ENCODE measurements at regions not wholly inside any gene's neighbourhood (a gene's known extent, or its start where the extent isn't known, plus 50 kb on each side); places are given as distances from the start of the nearest gene placed in this dataset.
"Not testable (repeated sequence)": the region's sequence is repeated elsewhere in the genome, so short reads cannot be mapped to it uniquely, and the experiment has no call there.

DNA sequence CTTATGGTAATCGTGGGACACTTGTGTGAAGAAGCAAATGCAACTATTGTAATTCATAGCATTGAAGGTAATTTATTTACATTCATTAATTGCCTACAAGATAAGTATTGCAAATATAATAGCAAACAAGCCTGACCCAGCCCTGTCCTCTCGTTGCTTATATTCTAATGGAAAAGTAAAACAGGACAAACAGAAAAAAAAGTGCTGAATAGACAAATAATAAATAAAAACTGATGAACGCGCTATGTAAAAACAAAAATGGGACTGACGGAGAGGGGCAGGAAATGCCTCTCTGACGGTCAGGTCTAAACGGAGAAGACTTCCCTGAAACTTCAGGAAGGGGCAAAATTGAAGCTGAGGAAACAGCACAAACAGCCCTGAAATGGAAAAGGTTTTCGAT, 284.9 kb upstream of the FRG1 start:
- not testable (repeated sequence) for DNase-seq

DNA sequence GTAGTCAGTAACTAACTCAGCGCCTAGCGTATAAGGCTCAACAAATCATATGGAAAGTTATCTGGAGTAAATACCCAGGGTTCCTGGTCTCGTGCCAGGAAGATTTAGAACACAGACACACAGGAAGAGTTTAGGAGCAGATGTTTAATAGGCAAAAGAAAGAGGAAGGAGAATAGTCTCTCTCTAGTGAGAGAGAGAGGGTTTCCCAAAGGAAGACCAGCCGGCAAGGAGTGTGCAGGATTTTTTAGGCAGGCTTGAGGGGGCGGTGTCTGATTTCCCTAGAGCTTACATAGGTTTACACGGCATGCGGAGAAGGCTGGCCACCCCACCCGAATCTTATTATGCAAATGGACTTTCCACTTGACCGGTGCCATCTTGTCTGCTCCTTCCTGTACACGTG, 284.0 kb upstream of the FRG1 start:
- DNase-seq = no peak

DNA sequence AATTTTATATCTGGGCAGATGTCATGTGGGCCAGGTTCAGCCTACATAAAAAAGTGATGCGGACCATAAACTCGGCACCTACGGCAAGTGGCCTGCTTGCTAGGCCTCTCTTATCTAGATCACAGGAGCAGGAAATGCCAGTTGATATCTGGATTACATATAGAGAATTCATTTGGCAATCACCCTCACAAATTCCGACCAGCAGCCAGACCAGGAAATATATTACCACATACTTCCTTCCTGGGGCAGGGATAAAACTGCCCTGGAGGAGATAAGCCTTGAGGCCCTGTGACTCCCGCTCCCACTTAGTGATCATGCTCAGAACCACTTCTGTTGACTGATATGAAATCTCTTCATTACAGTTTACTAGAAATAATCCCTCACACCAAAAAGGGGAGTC, 282.4 kb upstream of the FRG1 start:
- not testable (repeated sequence) for DNase-seq

DNA sequence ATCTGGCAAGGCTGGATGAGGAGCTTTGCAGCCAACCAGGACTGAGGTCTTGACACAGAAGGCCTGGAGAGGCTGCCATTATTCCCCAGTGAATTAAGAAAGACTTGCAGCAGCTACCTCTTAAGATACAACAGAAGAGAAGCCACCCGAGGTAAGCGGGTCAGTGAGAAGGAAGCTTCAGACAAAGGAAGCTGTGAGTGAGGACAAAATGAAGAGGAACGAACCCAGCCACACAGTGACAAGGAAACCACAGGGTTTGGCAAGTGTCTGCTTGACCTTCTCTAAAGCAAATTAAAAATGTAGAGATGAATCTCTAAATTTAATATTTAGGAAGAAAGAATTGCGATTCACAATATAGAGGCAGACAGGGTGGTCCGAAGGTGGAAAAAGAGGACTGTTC, 281.8 kb upstream of the FRG1 start:
- not testable (repeated sequence) for DNase-seq

DNA sequence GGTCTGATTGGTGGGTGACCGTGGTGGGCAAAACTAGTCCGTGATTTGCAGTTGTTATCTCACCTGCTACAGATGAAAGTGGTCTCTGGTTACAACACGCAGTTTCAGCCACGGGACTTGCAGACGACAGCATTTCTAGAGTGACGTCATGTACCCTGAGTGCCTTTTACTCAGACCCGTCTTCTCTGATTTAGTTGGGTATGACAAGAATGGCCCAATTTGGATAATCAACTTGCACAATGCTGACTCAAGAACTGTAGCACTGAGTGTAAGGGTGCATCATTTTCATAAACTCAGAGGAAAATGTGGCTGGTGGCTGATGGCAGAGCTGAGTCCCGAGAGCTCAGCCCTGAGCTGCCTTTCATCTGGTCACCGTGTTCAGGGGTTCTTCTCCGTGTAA, 281.4 kb upstream of the FRG1 start:
- no peak for DNase-seq

DNA sequence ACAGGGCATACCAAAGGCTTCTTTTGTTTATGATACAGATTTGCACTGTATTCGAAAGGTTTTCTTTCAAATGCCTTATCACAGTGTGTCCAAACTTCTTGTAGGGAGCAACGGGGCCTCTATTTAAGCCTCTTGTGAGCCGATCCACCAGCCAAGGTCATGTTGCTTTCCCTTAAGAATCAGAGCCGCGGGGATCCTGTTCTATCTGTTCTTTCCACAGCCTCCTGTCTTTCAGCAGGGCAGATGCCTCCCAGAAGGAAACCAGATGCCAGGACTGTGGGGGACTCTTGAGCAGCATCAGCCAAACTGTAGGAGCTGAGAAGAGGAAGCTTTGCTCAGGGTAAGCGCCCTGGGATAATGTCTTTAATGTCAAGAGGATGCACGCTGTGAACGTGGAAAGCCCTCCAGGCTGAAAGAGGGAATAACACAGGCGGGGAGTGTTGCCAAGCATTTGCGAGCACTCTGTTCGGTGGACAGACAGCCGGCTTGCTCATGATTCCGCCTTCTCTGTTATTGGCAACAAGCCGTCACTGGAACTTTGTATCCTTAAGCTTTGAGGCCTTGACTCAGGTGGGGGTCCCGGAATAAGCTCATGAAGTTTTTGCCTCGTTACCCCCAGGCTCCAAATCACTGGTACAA, 279.8 kb upstream of the FRG1 start:
- no peak for DNase-seq

DNA sequence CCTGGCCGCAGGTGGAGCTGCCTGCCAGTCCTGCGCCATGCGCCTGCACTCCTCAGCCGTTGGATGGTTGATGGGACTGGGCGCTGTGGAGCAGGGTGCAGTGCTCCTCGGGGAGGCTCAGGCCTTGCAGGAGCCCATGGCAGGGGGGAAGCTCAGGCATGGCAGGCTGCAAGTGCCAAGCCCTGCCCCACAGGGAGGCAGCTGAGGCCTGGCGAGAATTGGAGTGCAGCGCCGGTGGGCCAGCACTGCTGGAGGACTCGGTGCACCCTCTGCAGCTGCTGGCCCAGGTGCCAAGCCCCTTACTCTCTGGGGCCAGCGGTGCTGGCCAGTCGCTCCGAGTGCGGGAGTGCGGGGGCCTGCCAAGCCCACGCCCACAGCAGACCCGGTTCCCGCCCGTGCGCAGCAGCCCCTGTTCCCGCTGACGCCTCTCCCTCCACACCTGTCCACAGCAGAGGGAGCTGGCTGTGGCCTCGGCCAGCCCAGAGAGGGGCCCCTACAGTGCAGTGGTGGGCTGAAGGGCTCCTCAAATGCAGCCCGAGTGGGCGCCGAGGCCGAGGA, 275.9 kb upstream of the FRG1 start:
- no peak for DNase-seq

DNA sequence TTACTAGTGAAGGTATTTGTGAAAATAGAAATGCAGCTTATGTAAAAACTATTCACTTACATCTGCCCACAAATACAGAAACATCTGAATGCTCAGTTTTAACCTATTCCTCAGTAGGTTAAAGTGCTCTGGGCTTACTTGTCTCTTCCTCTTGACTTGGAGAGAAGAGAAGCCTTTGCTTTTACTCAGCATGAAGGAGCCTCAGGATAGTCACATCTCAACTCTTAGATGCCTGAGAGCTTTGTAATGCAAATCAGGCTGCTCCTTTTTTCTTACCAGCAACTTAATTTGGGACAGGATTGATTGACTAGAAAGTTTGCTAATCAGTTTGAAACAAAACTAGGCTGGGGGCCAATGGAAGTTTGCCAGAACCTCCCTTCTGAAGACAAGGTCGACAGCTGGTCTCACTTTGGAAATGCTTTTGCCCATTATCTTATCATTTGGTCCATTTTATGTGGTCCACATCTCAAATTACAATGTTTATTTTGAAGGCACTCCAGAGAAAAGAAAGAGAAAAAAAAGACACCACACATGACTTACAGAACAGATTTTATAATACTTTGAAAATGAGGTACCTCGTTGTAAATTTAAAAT, 274.9 kb upstream of the FRG1 start:
- not testable (repeated sequence) for DNase-seq

DNA sequence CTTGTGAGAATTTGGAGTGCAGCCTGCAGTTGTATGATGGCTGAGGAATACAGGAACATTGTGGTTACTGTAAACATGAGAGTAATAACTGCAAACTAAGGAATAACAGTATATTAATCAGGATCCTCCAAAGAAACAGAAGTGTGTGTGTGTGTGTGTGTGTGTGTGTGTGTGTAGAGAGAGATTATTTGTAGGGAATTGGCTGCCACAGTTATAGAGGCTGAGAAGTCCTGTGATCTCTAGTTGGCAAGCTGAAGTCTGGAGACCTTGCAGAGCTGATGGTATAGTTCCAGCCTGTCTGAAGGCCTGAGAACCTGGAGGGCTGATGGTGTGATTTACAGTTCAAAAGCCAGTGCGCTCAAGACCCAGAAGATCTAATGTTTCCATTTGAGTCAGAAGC, 273.3 kb upstream of the FRG1 start:
- not testable (repeated sequence) for DNase-seq

DNA sequence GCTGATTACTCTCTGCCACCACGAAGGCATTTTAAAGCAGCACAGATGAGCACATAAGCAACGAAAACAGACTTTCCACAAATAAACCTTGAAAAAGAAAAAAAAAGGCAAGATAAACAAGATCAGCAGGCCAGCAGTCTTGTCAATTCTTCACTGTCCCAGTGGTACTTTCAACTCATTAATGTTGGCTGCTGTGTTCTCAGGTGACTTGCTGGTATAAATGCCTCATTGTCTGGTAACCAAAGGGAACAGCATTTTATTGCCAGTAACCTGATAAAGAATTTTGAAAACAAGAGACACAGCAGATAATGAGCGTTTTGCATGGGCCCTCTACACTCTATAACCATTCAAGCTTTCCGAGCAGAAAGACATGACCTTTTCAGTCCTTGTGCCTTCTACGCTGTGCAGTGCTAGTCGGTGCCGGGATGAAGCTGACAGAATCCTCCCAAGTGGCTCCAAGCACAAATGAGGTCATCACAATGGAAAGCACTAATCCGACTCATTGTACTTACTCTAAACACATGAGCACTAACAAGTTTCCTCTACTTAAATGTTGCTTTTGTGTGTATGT, 242.9 kb upstream of the FRG1 start:
- DNase-seq = not testable (repeated sequence)

DNA sequence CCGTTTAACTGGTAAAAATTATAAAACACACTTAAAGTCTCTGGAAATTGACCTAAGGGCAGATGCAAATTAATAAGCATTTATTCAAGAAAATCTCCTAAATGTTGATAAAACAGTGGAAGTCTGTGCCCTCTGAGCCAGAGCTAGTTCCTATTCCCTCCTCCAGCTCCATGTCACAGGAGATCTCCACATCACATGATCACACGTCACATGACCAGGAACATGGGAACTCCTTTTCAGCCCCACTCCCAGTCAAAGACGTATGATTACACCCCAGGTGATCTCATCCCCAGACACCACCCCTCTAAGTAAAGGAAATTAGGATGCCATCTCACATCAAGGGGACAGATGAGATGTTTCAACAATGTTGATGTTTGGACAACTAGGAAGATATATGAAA, 237.7 kb upstream of the FRG1 start:
- not testable (repeated sequence) for DNase-seq

DNA sequence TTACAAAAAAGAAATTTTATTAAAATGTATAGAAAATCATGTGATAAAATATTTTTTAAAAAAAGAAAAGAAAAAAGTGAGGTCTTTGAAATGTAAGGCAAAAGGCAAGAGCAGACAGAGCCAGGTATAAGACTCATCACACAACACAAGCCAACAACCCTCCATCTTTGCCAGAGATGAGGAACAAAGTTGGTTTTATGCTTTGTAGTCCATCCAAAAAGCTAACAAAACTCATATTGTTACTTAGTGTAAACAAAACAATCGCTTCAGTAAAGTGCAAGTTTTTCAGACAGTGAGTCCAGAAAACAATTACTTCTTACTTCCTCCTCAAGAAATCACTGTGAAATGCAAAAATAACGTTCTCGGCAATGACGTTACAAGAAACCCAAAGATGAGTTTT, 233.9 kb upstream of the FRG1 start:
- not testable (repeated sequence) for DNase-seq

DNA sequence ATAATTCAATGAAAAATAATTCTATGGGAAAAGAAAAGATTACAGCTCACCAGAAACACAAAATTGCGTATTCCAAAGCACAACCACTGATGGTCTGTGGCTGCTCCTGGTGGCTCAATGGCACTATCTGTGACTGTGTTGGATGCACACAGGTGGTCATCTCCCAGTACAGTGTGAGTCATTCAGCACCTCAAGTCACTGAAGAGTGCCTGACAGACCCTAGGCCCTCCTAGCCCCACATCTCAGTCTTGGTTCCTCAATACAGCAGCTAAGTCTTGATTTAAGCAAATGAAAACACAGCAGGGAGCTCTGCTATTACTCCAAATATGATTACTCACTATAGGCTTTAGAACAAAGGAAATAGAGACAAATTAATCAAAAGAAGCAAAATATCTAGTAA, 233.4 kb upstream of the FRG1 start:
- not testable (repeated sequence) for DNase-seq

DNA sequence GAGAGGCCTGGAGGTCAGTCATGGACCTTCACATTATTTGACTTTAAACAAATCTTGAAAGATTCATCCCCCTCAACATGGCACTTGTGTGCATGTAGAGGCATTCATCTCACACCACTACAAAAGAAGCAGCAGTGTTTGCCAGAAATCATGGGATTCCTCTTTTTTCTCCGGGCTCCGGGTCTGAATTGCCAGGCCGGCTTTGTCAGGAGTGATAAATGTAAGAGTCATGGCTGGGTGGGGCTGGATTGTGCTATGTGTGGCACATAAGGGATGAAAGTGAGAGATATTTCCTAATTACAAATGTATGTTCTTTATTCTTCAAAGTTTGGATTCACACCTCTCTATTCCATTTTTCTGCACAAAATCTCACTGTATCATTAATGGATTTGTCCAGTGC, 228.7 kb upstream of the FRG1 start:
- DNase-seq = not testable (repeated sequence)

DNA sequence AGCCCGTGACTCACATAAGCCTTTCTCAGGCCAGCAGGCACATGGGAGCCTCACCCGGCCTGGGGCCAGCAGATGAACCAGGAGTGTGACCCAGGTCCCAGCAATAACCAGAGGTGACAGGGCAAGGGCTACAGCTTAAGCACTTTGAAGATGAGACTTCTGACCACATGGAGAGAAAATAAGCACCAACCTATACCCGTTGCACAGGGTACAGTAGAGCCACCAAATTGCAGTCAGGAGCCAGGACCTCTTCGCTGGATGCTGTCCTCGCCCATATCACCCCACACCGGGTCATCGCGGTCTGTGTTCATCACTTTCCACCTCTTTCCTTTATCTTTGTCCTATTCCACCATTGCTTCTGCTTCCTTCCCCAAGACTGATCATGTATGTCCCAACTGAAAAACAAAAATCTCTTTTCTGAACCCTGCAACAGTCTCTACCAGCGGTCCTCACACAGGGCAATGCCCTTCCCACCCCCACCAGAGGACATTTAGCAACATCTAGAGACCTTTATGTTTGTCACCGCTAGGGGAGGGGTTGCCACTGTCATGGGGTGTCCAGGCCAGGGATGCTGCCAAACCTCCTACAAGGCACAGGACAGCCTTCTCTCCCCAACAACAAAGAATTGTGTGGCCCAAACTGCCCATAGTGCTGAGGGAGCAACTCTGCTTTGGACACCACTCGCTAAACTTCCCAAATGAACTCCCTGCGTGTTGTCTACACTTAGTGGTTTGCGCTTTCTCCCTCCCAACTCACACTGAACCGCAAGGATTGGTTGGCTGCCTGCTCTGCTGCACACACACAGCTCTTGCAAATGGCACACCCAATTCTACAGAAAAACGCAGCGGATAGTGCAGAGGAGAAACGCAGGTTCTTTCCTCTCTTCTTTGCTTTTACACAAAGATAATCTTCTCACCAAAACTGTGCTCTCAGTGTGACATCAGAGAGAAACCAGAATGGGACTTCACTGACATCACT, 219.4 kb upstream of the FRG1 start:
- DNase-seq = not testable (repeated sequence)

DNA sequence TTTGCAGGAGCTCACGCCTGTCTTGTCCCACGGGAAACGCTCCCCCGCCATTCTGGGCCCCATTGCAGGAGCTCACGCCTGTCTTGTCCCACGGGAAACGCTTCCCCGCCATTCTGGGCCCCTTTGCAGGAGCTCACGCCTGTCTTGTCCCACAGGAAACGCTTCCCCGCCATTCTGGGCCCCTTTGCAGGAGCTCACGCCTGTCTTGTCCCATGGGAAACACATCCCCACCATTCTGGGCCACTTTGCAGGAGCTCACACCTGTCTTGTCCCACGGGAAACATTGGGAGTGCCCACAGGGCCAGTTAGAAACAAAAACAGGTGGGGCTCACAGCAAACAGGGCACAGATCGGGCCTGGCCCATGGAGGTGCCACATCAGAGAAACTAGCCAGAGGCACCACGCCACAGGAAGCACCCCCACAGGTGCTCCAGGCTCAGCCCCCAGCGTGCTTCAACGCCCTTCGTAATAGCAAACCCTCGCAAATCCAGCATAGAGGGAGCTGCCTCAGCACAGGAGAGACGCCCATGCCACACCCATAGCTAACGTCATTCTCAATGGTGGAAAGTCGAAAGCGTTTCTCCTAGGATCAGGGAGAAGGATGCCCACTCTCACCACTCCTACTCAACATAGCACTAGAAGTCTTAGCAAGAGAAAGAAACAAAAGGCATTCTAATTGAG, 218.2 kb upstream of the FRG1 start:
- not testable (repeated sequence) for DNase-seq

DNA sequence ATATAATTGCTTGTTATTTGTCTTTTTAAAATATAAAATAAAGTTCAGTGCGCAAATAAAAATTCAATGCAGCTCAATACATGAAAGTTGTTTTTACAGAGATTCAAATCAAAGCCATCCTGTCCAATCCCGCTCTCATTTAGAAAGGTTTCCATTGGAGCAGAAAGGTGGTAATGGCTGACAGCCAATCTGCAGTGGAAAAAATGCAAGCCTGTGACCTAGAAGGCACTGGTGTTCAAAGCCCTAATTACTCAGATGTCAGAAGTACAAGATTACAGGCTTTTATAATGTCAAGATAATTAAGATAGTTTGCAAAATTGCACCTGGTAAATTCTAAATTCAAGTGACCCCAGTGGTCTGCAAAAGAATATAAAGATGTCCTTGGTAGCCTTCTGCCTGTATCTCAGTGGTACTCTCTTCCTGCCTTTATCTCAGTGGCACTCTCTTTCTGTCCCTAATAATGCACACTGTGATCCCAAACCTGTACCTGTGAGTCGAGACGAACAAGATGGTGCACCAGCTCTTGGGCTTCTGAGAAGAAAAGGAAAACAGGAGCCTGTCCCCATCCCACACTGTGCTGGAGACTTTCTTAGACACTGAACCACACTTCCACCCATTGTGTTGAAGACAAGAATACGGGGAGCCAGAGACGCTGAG, 212.6 kb upstream of the FRG1 start:
- not testable (repeated sequence) for DNase-seq

DNA sequence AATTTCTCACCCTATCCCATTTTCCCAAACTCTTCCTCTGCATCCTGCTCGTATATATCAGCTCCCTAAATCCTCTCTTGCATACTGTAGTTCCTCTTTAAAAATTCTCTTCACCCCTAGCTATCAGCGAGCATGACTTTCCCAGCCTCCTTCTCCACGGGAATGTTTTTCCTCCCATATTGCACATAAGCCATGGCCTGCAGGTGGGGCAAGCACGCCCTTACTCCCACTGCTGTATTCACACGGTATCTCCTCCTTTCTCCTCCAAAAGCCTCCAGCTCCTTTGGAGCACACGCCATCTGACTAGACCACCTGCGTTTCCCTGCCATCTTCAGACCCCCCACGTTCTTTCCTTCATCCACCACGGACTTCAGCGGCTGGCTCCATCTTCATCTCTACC, 208.7 kb upstream of the FRG1 start:
- DNase-seq = not testable (repeated sequence)

DNA sequence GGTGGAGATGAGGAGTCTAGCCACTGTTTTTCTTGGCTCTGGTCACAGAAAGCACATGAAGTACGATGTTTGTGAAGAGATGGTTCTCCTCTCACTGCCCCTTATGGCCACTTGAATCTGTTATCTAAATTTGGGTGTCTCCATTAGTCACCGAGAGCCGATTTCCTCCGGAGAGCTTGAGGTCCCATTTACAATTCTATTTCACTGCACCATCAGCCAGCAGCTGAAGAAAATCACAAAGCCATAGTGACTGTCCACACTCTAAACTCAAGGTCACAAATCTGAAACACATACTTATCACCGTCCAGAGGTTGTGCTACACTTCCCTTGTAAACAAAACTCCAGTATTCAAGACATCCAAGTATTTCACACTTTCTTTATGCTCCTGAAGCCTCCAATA, 207.2 kb upstream of the FRG1 start:
- DNase-seq = not testable (repeated sequence)

DNA sequence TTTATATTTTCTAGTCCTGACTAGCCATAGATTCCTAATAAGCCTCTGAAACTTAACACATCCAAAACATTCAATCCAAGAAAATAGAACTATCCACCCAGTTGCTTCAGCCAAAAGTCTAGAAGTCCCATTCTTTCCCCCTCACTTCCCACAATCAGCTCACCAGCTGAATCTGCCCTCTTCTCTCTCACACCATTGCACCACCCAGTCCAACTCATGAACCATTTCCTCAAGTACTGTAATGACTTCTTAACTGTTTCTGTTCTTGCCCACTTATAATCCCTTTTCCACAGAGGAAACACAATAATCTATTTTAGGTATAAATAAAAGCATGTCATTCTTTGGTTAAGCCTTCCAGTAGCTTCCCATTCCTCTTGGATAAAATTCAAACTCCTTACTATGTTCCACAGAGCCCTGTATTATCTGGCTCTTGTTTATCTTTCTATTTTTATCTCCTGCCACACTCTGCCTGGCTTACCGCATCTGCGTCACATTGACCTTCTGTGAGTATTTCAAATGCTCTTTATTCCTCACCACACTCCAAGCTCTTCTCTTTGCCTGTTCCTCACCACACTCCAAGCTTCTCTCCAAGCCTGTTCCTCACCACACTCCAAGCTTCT, 205.9 kb upstream of the FRG1 start:
- DNase-seq = not testable (repeated sequence)

DNA sequence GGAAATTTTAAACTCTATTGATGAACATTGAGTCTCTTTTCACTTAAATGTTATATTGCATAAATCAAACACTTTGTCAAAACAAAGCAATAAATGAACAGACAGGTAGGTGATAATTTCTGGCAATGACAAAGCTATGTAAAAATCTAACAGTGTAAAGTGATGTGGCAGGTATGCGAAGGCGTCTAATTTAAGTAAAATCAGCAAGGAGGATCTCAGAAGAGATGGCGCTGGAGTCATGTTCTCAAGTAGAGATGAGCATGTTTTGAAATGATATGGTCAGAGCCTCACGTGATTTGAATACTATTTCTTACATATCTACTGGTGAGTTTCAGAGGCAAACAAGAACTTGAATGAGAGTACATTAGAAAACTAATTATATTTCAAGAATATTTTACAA, 204.0 kb upstream of the FRG1 start:
- not testable (repeated sequence) for DNase-seq

Measured in stimulated activated naive CD4-positive, alpha-beta T cell treated with Interleukin-2 at 50 U/mL for 16 hours (primary cell).